ACHN (cell line): ENCODE measurements at regions not wholly inside any gene's neighbourhood (a gene's known extent, or its start where the extent isn't known, plus 50 kb on each side); places are given as distances from the start of the nearest gene placed in this dataset.

Experiments used
- DNase-seq: peaks from one replicate; pipeline ENCODE4 v3.0.0-alpha.2; 2015
- in situ Hi-C: cut with HindIII; loops from 2 replicates; pipeline ENCODE4 v1.10.0; 2017; ENCODE audit warnings: low sequenced_read_pairs, low pct_ligation_motif_present, low pct_unique_long_range_greater_than_20kb

- in situ Hi-C loops, result no loop called here
- no peak for DNase-seq
These were observed 67.3 kb upstream of the SHISAL1 start for GRCh38 chr22:44379817-44380755.

DNA sequence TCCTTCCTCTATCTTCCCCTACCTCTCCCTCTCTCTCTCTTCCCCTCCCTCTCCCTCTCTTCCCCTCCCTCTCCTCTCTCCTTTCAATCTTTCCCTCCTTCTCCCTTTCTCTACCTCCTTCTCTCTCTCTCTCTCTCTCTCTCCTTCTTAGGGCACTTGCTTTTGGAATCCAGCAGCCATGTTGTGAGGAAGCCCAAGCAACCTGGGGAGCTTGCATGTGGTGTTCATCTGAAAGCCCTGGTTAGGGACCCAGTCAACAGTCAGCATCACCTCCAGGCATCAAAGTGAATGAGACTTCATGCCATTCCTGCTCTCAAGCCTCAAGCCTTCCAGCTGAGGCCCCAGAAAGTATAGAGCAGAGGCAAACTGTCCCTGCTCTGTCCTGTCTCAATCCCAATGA, 65.6 kb upstream of the SHISAL1 start:
- DNase-seq, result no peak
- in situ Hi-C loops, result no loop called here

GRCh38 chr22:44375451-44375850, 62.7 kb upstream of the SHISAL1 start:
- in situ Hi-C loops, result no loop called here
- no peak for DNase-seq

DNA sequence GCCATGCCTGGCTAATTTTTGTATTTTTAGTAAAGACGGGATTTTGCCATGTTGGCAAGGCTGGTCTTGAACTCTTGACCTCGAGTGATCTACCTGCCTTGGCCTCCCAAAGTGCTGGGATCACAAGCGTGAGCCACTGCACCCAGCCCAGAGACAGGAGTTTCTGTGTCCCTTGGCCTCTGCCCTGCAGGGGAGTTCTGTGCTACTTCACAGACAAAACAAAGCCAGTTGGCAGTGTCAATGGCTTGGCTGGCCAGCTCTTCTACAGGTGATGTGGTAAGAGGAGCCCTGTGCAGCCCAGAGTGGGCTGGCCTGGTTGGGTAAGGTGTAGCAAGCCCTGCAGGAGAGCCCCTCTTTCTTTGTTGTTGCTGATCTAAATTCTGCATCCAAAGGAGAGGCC, 60.5 kb upstream of the SHISAL1 start:
- DNase-seq, result no peak
- in situ Hi-C loops, result no loop called here

- in situ Hi-C loops, result no loop called here
- DNase-seq, result no peak
These were observed 59.9 kb upstream of the SHISAL1 start for GRCh38 chr22:44372611-44373010.

GRCh38 chr22:44371741-44372525, 59.2 kb upstream of the SHISAL1 start:
- DNase-seq, result no peak
- in situ Hi-C loops, result no loop called here

DNA sequence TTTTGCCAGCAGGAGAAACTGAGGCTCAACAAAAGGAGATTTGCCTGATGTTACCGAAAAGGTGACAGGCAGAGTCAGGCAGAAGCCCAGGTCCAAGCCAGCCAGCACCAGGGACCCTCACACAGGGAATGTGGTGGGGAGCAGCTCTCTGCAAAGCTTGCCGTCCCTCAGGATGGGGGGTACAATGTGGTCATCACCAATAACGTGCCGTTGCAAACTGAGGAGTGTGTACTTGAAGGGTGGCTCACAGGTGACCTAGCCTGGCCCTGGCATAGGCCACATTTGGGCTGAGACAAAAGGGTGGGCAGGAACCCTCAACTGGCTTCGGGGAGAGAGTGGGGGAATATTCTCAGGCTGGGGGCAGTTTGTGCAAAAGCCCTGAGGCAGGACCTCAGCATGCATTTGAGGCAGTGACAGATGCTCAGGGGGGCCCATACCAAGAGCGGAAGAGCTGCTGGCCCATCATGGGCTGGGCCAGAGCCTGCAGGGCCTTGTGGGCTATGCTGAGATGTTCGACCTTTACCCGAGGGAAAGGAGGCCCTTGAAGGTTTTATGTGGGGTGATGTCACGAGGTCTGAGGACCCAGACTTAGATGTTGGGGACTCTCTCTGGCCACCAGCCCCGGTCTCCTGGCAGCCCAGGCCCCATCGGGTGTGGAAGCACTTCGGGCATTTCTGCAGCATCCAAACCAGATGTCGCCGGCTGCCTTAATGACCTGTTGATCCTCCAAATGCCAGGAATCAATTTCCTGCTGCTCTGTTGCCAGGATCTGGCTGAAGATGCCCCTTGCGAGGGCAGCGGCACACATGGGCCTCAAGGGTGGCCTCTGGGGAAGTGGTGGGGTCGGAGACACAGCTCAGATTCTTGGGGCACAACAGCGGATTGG, 57.4 kb upstream of the SHISAL1 start:
- DNase-seq, result no peak
- in situ Hi-C loops, result no loop called here

DNA sequence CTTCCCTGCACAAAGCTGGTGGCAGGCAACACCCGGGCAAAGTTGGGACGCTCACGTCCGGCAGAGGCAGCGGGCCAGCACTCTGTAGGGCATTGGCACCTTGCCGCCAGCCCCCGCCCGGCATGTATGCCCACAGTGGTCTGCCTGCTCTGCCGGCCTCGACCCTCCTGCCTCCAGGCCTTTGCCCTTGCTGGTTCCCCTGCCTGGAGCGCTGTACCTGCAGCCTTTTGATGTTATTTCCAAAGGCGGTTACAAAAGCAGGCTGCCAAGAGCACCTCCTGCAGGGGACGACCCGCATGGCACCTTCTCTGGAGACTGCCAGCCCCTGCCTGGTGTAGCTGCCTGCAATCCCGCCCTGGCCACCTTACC, 56.5 kb upstream of the SHISAL1 start:
- DNase-seq, result no peak
- in situ Hi-C loops, result no loop called here

GRCh38 chr22:44368611-44369292, 56.0 kb upstream of the SHISAL1 start:
- DNase-seq, result no peak
- in situ Hi-C loops, result no loop called here

GRCh38 chr22:44366372-44367300, 53.9 kb upstream of the SHISAL1 start:
- in situ Hi-C loops, result no loop called here

GRCh38 chr22:44365832-44366231, 53.1 kb upstream of the SHISAL1 start:
- DNase-seq, result no peak
- in situ Hi-C loops, result no loop called here

More at GRCh38 chr22:44366372-44367300, 53.9 kb upstream of the SHISAL1 start:
- DNase-seq, result no peak

DNA sequence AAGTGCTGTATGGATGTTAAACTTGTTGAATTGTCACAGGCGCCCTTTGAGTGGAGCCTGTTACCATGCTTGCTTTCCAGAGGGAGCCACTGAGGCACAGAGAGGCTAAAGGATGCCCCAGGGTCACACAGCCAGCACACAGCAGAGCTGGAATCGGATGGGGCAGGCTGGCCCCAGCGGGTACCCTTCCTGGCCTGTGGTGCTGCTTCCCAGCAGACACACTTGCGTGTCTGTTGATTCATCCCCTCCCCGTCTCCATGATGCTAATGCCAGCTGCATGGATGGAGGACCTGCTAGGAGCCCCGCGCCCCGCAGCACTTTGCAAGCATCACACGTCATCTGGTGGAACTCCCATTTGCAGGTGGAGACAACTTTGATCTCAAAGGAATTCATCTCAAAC, 52.4 kb upstream of the SHISAL1 start:
- in situ Hi-C loops, result no loop called here
- DNase-seq, result no peak

DNA sequence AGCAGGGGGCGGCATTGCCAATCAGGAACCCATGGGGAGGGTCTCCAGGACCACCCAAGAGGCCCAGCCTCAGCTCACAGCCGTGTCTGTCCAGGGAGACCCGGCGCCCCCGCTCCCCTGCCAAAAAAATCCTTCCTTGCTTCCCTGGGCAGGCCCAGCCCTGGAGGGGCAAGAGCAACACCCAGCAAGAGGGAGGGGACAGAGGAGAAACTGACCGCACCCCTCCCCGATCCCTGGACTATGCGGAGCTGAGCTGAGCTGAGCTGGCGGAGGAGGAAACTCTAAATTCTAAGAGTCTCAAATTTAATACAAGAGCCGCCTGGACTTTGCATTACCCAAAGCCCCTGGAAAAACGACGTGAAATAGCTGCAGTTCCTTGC, 52.0 kb upstream of the SHISAL1 start:
- DNase-seq, result no peak
- in situ Hi-C loops, result no loop called here

DNA sequence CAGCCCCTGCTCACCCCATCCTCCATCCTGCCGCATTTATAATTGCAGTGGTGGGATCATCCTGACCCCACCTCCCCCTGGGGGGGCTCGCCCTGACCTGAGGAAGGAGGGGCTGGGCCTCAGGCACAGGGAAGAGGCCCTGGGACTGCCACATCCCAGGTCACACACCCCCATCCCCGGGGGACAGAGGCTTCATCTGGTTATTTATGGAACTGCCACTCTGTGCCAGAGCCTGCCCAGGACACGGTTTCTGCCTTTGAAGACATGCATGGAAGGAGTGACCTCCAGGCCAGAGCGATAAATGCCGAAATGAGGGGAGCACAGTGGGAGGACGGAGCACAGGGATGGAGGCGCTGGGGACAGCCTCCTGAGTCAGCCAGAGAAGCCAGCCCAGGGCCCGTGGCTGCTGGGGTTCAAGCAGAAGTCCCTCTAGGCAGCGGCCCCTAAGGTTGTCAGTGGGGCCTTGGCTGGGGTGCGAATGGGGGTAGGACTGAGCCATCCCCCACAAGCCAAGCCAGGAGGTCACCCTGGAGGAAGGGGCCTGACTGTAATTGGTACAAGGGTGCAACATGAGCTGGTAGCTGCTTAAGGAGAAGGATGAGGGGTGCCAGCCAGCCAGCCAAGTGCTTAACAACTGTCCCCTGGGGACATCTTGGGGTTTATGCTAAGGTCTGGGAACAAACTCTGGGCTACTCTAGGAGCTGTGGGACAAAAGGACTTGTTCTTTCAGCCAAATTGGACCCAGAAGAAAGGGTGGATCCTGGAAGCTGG, 51.4 kb upstream of the SHISAL1 start:
- in situ Hi-C loops, result no loop called here
- DNase-seq, result no peak

- peak; percentile 95 for DNase-seq
- in situ Hi-C loops, result no loop called here
These were observed 50.5 kb upstream of the SHISAL1 start for GRCh38 chr22:44363013-44363979.
